Body of pancreas (tissue), 4 donors: ENCODE measurements at regions not wholly inside any gene's neighbourhood (a gene's known extent, or its start where the extent isn't known, plus 50 kb on each side); places are given as distances from the start of the nearest gene placed in this dataset.
"Not testable (repeated sequence)": the region's sequence is repeated elsewhere in the genome, so short reads cannot be mapped to it uniquely, and the experiment has no call there.

Experiments
- ATAC-seq: fragments of 150-250 bp; one replicate; pipeline ENCODE4 v1.9.1; 2016
- DNase-seq, 4 donors: peaks; one replicate each; pipeline ENCODE4 v3.0.0-alpha.2; 2019
- H3K27ac ChIP-seq, 4 donors: fragments of 200-600 bp; sonication (generic); 1 replicate in 3 of 4; 2 replicates in 1 of 4; pipeline versions ENCODE4 v1.5.1 to v1.6.1; 2016 to 2019; ENCODE audit warnings: mild to moderate bottlenecking in 1 of 4, mixed read lengths in 1 of 4, moderate library complexity in 1 of 4
- H3K27me3 ChIP-seq, 2 donors: fragments of 200-600 bp; sonication (generic); one replicate each; pipeline ENCODE4 v1.6.0; 2016; ENCODE audit warnings: mild to moderate bottlenecking in 1 of 2
- H3K36me3 ChIP-seq, 2 donors: fragments of 200-600 bp; sonication (generic); replicated peaks in 1 of 2; 2 replicates each; pipeline ENCODE4 v1.5.1; 2016; ENCODE audit warnings: low read depth in 2 of 2; ENCODE audit not compliant: insufficient read depth in 1 of 2
- H3K4me1 ChIP-seq: fragments of 200-600 bp; sonication (generic); one replicate; pipeline ENCODE4 v1.6.0; 2016
- H3K4me3 ChIP-seq, 2 donors: fragments of 200-600 bp; sonication (generic); 1 replicate in 1 of 2; 2 replicates in 1 of 2; pipeline ENCODE4 v1.5.1; 2016 to 2019
- H3K9me3 ChIP-seq, 3 donors: fragments of 200-600 bp; sonication (generic); 1 replicate in 2 of 3; 2 replicates in 1 of 3; pipeline ENCODE4 v1.5.1; 2016
- CTCF ChIP-seq, 7 experiments: fragments of 450-650 bp in 4 of 7; fragments of 200-600 bp in 3 of 7; sonication (generic) in 3 of 7; IDR thresholded peaks; one replicate each; pipeline ENCODE4 v1.5.1; 2016 to 2019; ENCODE audit warnings: antibody characterized with exemption in 7 of 7
- POLR2A ChIP-seq, 3 donors: fragments of 450-650 bp; IDR thresholded peaks; one replicate each; pipeline ENCODE4 v1.6.1; 2016; ENCODE audit warnings: antibody characterized with exemption in 3 of 3, mild to moderate bottlenecking in 2 of 3
- WGBS, 2 donors: methylation state at CpG; one replicate each; pipeline ENCODE4 v1.1.5; 2017; 5-methylcytosine and 5-hydroxymethylcytosine counted together
- intact Hi-C: fragments of 100-400 bp; cut with DNase I; formaldehyde crosslinking; loops from one replicate; pipeline ENCODE4 v1.15.1; 2023

GRCh38 chr16:27624154-27625049, 74.5 kb downstream of the KATNIP start:
- intact Hi-C loops = no loop called here
- no peak for ATAC-seq
- 87 to 91% methylated on average over 12 of the region's 12 CpGs for WGBS, 2 donors

DNA sequence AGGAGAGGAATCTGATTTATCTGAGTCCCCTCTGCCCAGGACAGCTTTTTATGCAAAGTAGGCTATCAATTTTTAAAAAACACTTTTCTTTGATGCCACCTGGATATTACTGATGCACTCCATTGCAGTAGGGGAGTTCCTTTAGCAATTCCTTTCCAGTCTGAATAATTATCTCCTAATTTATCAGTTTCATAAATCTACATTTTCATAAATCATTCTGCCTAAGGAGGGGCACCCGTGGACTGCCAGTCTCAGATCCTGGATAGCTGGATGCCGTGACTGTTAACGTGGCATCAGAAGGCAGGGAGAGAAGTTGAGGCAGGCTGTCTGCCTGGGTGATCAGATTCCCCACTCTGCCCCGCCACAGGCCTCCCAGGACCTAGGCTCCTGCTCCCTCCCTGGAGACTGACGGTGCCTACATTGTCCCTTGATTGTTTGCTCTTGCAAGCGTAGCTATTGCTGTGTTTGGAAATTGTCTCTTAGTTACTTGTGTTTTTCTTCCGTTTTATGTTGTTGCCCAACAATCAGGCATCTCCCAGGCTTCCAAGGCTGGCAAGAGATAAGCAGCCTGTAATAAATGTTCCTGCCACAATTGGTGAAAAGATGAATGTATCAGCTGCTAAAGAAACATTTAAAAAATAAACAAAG, 75.2 kb downstream of the KATNIP start:
- TF ChIP-seq POLR2A (IDR thresholded peaks at IDR 0.05) = peak in 1 of 3 donors; percentile 40
- no peak for TF ChIP-seq CTCF (IDR thresholded peaks at IDR 0.05)

More at GRCh38 chr16:27624154-27625049, 74.5 kb downstream of the KATNIP start:
- Histone ChIP-seq H3K27me3 (no peaks in the 10 kb centered on the region), H3K36me3 (no peaks in the 10 kb centered on the region), H3K9me3 (no peaks in the 10 kb centered on the region), H3K27ac (peak overlapping the region in 2 of 4 donors; percentile 60), H3K4me3 (no peak overlapping the region), H3K4me1 (peaks cover 22% of the 10 kb centered on the region)
- no peak for TF ChIP-seq POLR2A (IDR thresholded peaks at IDR 0.05)
- no peak for TF ChIP-seq CTCF (IDR thresholded peaks at IDR 0.05)
- no peak for DNase-seq

GRCh38 chr16:27627136-27627535, 77.2 kb downstream of the KATNIP start:
- no peaks in the 10 kb centered on the region for H3K9me3 ChIP-seq
- peaks cover 0 to 2% of the 10 kb centered on the region in 2 donors for H3K36me3 ChIP-seq
- 91 to 97% methylated on average over 7 of the region's 7 CpGs for WGBS, 2 donors
- DNase-seq (no peak), ATAC-seq (no peak)
- H3K27me3 ChIP-seq = no peaks in the 10 kb centered on the region
- H3K27ac ChIP-seq = no peak overlapping the region
- intact Hi-C loops = no loop called here
- no peak overlapping the region for H3K4me3 ChIP-seq
- no peak for TF ChIP-seq CTCF (IDR thresholded peaks at IDR 0.05)
- TF ChIP-seq POLR2A (IDR thresholded peaks at IDR 0.05) = no peak
- H3K4me1 ChIP-seq = peaks cover 22% of the 10 kb centered on the region

More for the DNA sequence above, 75.2 kb downstream of the KATNIP start:
- Histone ChIP-seq H3K9me3 (no peaks in the 10 kb centered on the region), H3K27me3 (no peaks in the 10 kb centered on the region), H3K27ac (peak overlapping the region in 2 of 4 donors; percentile 60), H3K4me1 (peaks cover 22% of the 10 kb centered on the region), H3K4me3 (no peak overlapping the region), H3K36me3 (no peaks in the 10 kb centered on the region)
- ATAC-seq (peak; percentile 92), DNase-seq (peak in 3 of 4 donors; percentile 30 to 46 (median 46))
- intact Hi-C loops = no loop called here
- 35 to 55% methylated on average over 7 of the region's 7 CpGs for WGBS, 2 donors

DNA sequence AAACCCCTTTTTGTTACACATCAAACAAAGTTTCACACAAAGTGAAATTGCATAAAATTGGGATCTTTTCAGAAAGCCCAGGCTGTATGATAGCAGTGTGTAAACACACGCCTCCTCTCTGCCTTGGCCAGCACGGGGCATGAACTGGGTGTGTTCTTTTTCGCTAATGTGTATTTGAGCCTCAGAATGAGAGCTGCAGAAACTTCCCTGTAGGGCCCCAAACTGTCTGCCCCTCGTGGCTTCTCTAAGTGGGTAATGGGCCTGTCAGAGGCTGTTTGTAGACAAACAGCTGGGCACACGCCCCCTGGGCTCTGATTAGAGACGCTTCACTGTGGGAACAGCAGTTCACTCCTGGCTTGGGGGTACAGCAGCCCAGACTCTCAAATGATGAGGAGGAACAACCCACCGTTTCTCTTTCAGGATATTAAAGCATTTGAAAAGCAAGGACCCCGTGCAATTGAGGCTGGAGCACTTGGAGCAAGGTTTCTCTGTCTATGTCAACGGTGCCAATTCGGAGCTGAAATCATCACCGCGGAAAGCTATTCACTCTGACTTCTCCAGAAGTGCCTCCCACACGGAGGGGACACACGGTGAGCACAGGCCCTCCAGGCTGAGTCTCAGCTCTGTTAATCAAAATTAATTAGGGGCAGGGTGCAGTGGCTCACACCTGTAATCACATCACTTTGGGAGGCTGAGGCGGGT, 78.4 kb downstream of the KATNIP start:
- 74 to 84% methylated on average over 12 to 15 of the region's 15 CpGs for WGBS, 2 donors
- Histone ChIP-seq H3K27ac (no peak overlapping the region), H3K4me1 (peaks cover 22% of the 10 kb centered on the region), H3K9me3 (no peaks in the 10 kb centered on the region), H3K27me3 (no peaks in the 10 kb centered on the region), H3K36me3 (peaks cover 0 to 5% of the 10 kb centered on the region in 2 donors), H3K4me3 (no peak overlapping the region)
- ATAC-seq = no peak
- intact Hi-C loops = no loop called here
- TF ChIP-seq POLR2A (IDR thresholded peaks at IDR 0.05) (no peak), CTCF (IDR thresholded peaks at IDR 0.05) (no peak)
- no peak for DNase-seq

DNA sequence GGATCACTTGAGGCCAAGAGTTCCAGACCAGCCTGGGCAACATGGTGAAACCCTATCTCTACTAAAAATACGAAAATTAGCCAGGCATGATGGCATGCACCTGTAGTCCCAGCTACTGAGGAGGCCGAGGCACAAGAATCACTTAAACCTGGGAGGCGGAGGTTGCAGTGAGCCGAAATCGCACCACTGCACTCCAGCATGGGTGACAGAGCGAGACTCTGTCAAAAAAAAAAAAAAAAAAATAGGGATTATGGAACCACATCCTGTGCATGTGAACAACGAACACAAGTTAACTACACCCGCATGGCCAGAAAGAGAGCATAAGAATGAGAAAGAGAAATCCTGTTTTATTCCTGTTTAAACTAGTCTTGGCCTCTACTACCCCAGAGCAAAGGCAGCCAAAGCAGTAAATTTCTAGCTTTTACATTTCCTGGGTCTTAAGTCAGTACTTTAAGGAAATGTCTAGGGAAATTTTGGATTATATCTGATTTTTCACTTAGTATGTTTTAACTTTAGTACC, 79.1 kb downstream of the KATNIP start:
- H3K4me3 ChIP-seq, ATAC-seq, H3K9me3 ChIP-seq, intact Hi-C loops, H3K36me3 ChIP-seq, H3K27me3 ChIP-seq, H3K27ac ChIP-seq, DNase-seq: not testable (repeated sequence)
- 89 to 99% methylated on average over 3 to 8 of the region's 8 CpGs for WGBS, 2 donors
- H3K4me1 ChIP-seq = peaks cover 22% of the 10 kb centered on the region
